ENCODE measurements at regions not wholly inside any gene's neighbourhood (a gene's known extent, or its start where the extent isn't known, plus 50 kb on each side); places are given as distances from the start of the nearest gene placed in this dataset.

- TF ChIP-seq EZH2 (IDR thresholded peaks at IDR 0.05; ENCODE audit: insufficient read depth, poor library complexity, severe bottlenecking) (no peak), EZH2phosphoT487 (IDR thresholded peaks at IDR 0.05; ENCODE audit: insufficient read depth, low read depth) (no peak)
Measured at GRCh38 chr1:118660769-118661168, 327.4 kb downstream of the TBX15 start.

Data from GM23248 (cell line).